Head of caudate nucleus (tissue), 42 donors: ENCODE measurements at regions not wholly inside any gene's neighbourhood (a gene's known extent, or its start where the extent isn't known, plus 50 kb on each side); places are given as distances from the start of the nearest gene placed in this dataset.

Source experiments
- DNase-seq, 42 donors: peaks; one replicate each; pipeline versions ENCODE4 v3.0.0 to v3.0.0-alpha.2; 2020 to 2021; ENCODE audit warnings: mixed read lengths in 7 of 42
- intact Hi-C: fragments of 100-400 bp; cut with DNase I; formaldehyde crosslinking; loops from one replicate; pipeline ENCODE4 v1.15.0; 2022

DNA sequence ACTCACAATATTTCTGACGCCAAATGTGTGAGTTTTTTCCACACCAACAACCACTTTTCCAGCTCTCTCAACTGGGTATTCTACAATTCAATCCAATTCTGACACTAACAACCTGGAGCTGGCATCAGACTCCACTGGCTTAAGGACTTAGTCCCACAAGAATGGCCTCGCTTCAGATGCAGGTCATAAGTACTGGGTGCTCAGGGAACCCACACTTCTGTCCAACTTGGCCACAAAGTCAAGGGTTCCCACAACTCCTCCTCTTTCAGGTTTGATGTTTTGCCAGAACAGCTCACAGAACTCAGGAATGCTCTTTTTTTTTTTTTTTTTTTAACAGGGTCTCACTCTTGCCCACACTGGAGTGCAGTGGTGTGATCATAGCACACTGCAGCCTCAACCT, 56.1 kb upstream of the TMC5 start:
- no peak for DNase-seq
- intact Hi-C loops: no loop called here

DNA sequence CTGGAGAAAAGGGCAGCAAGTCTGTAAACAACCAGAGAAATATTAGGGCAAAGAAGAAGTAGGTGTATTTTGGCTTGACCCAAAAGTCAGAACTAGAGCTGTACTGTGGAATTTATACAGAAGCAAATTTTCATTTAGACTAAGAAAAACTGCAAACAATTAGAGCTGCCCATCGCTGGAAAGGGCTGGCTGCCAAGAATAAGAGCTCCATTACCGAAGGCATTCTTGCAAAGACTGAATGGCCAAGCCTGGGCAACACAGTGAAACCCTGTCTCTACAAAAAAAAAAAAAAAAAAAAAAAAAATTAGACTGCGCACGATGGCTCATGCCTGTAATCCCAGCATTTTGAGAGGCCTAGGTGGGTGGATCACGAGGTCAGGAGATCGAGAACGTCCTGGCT, 53.9 kb upstream of the TMC5 start:
- peak in 28 of 42 donors; percentile 9 to 61 (median 37) for DNase-seq
- intact Hi-C loops: no loop called here

DNA sequence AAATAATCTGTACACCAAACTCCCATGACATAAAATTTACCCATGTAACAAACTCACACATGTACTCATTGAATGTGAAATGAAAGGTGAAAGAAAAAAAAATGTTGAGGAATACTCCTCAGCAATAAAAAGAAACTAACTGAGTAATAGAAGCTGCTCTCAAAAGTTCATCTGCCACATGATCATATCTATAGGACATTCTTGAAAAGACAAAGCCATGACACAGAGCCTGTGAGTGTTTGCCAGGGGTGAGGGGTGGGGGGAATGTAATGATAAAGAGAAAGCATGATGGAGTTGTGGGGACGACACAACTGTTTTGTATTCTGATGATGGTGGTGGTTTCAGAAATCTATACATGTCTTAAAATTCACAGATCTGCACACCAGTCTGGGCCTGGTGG, 52.2 kb upstream of the TMC5 start:
- DNase-seq: no peak
- intact Hi-C loops: no loop called here

DNA sequence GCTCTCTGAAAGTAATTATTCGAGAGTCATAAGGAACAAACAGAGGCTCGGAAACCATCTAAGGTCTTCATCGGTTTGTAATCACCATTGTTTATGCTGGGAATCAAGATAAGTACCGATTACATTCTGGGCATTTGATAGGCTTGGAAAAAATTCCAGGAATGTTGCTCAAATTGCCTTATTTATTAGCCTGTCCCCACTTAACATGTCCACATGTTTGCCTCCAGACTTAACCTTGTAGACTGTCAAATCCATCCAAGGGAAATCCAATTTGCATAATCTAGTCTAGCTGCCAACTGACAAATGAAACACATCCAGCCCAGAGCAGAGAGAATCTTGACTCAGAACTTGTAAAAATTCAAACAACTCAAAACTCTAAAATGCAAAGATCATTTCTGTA, 51.3 kb upstream of the TMC5 start:
- intact Hi-C loops: no loop called here
- no peak for DNase-seq

DNA sequence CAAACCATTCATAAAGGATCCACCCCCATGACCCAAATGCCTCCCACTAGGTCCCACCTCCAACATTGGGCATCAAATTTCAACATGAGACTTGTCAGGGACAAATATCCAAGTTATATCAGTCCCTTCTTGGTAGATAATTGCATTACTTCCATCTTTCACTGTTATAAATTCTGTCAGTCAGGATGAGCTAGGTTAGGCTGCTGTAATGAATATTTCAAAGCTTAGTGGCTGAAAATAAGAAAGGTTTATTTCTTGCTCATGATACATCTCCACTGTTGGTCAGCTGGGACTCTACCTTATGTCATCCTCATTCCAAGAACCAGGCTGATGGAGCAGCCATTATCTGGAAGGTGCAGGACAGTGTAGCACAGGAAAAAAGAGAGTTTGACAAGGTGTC, 50.3 kb upstream of the TMC5 start:
- intact Hi-C loops: no loop called here
- DNase-seq: no peak
